HG03571 (cell line): ENCODE measurements at regions not wholly inside any gene's neighbourhood (a gene's known extent, or its start where the extent isn't known, plus 50 kb on each side); places are given as distances from the start of the nearest gene placed in this dataset.
"Not testable (repeated sequence)": the region's sequence is repeated elsewhere in the genome, so short reads cannot be mapped to it uniquely, and the experiment has no call there.

Experiments used
- ATAC-seq: cut with Tn5 transposase; IDR thresholded peaks from one replicate; pipeline ENCODE4 v1.9.1; 2021; ENCODE audit not compliant: unreplicated experiment

- ATAC-seq, result no peak
Measured at GRCh38 chr9:88596376-88596775, 61.4 kb downstream of the NXNL2 start.

DNA sequence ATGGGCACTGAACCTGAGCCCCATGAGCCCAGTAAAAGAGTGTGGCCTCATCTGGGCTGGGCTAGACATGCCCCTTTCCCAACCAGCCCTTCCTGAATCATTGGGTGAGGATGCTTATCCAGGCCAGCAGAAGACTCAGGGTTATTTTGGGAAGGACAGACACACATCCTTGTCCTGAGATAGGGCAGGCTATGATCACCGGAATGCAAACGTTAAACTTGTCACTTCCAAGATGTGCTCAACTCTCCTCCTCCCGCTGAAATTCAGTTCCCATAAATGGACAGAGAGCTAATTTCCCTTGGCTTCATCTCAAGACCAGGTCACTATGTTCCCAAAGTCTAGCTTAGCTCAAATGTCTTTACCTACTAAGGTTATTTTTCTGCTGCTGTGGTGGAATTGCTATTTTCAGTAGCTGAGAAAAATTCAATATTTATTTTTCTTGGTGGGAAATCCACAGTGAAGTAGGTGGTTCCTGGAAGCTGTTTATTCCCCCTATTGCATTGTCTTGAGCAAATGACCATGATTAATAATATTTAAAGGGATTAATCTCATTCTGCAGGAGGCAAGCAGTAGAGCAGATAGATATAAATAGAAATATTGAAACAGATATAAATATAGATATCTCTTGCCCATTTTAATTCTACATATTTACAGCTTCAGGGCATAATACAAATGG, 70.0 kb downstream of the NXNL2 start:
- ATAC-seq, result no peak

- no peak for ATAC-seq
Measured at GRCh38 chr9:88605512-88606362, 70.8 kb downstream of the NXNL2 start.

DNA sequence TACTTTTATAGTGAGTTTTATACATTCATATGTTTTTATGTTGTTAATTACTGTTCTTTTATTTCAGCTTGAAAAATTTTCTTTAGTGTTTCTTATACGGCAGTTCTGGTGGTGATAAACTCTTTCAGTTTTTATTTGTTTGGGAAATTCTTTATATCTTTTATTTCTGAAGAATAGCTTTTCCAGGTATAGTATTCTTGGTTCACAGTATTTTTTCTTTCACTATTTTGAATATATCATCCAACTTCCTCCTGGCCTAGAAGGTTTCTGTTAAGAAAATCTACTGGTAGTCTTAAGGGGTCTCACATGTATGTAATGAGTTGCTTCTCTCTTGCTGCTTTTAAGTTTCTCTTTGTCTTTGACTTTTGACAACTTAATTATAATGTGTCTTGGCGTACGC, 79.4 kb downstream of the NXNL2 start:
- no peak for ATAC-seq

DNA sequence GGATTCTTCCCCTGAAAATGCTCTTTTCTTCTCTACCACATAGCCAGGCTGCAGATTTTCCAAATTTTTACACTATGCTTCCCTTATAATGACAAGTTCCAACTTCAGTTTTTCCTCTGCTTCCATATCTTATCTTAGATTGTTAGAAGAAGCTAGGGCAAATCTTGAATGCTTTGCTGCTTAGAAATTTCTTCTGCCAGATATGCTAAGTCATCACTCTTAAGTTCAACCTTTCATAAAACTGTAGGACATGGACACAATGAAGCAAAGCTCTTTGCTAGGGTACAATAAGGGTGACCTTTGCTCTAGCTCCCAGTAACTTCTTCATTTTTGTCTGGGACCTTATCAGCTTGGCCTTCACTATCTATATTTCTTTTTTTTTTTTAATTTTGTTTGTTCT, 88.7 kb downstream of the NXNL2 start:
- ATAC-seq, result no peak

DNA sequence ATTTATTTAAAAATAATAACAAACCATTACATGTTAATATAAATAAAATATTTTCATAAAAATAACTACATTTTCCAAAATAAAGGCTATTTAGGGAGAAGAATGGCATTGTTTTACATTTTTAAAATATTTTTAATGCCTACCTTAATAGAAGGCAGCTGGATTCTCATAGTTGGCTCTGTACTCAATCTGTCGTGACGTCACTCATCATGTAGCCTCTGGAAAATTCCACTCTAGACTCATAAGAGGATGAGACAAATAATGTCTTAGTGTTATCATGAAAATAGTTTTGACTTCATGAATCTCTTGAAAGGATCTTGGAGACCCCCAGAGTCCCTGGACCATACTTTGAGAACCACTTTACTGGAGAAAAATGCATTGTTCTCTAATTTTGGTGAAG, 93.1 kb downstream of the NXNL2 start:
- no peak for ATAC-seq

GRCh38 chr9:88628811-88629210, 93.8 kb downstream of the NXNL2 start:
- no peak for ATAC-seq

DNA sequence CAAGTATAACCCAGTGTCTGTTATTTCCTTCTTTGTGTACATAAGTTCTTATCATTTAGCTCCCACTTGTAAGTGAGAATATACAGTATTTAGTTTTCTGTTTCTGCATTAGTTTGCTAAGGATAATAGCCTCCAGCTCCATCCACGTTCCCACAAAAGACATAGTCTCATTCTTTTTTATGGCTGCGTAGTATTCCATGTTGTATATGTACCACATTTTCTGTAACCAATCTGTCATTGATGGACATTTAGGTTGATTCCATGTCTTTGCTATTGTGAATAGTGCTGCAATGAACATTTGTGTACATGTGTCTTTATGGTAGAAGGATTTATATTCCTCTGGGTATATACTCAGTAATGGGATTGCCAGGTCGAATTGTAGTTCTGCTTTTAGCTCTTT, 95.6 kb downstream of the NXNL2 start:
- ATAC-seq, result not testable (repeated sequence)

DNA sequence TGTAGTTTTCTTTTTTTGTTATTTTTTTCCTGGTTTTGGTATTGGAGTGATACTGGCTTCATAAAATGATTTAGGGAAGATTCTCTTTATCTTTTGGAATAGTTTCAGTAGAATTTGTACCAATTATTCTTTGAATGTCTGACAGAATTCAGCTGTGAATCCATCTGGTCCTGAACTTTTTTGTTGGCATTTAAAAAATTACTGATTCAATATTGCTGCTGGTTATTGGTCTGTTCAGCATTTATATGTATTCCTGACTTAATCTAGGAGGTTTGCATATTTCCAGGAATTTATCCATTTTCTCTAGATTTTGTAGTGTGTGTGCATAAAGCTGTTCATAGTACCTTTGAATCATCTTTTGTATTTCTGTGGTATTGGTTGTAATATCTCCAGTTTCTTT, 100.2 kb downstream of the NXNL2 start:
- ATAC-seq, result no peak

- no peak for ATAC-seq
Measured at GRCh38 chr9:88641456-88642240, 106.7 kb downstream of the NXNL2 start.

- no peak for ATAC-seq
Measured at GRCh38 chr9:88642336-88642735, 107.4 kb downstream of the NXNL2 start.

DNA sequence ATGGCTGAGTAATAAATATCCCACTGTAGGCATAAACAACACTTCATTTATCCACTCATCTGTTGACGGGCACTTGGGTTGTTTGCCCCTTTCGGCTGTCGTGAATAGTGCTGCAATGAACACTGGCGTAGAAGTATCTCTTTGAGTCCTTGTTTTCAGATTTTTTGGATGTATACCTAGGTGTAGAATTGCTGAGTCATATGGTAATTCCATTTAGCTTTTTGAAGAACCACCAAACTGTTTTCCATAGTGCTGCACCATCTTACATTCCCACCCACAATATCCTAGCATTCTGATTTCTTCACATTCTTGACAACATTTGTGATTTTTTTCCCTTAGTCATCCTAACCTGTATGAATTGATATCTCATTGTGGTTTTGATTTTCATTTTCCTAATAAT, 109.0 kb downstream of the NXNL2 start:
- ATAC-seq, result no peak

- no peak for ATAC-seq
Measured at GRCh38 chr9:88645172-88645878, 110.3 kb downstream of the NXNL2 start.

GRCh38 chr9:88645879-88646199, 110.9 kb downstream of the NXNL2 start:
- no peak for ATAC-seq

GRCh38 chr9:88646539-88647300, 111.7 kb downstream of the NXNL2 start:
- no peak for ATAC-seq

DNA sequence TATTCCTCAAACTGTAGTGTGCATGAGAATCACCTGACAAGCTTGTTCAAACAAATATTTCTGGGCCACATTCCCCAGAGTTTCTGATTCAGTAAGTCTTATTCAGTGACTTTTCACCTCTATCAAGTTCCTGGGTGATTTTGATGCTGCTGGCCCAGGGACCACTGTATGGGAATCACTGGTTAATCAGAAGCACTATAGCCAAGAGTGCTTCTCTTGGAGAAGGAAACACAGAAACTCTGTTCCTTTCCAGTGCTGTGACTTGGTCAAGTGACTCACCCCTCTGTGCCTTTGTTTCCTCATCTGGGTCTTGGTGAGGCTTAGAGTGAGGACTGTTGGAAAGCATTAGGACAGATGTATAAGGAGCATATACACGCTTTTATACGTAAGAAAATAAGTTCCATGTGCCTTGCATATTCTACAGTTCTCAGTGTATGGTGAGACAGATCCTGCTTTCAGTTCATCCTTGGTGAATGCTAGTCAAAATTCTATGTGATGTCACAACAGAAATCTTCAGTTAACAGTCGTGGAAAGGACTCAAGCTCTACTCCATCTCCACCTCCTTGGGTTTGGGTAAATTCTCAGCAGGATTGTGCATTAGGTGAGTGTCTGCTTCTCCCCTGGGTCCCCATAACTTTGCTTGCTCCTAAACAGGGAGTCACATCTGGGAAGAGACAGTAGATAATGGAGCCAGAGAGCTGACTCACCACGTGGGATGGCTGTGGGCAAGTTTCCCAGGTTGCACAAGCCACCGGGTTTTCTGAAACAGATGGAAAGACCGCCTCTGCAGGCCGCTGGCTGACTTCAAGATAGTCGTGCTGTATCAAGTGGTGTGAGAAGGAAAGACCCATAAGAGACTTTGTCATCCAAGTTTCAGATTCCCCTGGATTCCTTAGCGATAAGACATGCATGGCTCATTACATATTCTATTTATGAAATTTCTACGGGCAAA, 117.0 kb downstream of the NXNL2 start:
- no peak for ATAC-seq

GRCh38 chr9:88652876-88653275, 117.9 kb downstream of the NXNL2 start:
- no peak for ATAC-seq

GRCh38 chr9:88653406-88653805, 118.4 kb downstream of the NXNL2 start:
- ATAC-seq, result no peak

DNA sequence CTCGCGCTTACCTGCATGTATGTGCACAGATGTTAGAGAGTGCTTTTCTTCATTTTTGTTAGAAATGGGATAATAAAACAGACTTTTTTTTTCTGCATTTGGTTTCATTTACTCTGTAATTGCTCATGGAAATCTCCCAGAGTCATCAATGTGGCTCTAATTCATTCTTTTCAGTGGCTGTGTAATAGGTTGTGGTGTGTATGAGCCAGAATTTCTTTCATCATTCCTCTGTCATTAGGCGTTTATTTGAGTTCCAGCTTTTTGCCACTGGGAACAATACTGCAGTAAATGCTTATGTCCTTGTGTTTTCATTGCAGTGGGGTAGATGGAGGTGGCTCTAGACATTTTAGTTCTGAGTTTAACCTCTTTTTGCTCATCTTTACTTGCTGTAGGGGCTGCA, 118.9 kb downstream of the NXNL2 start:
- ATAC-seq, result no peak
